Stromal cell of bone marrow (primary cell): ENCODE measurements at regions not wholly inside any gene's neighbourhood (a gene's known extent, or its start where the extent isn't known, plus 50 kb on each side); places are given as distances from the start of the nearest gene placed in this dataset.
"Not testable (repeated sequence)": the region's sequence is repeated elsewhere in the genome, so short reads cannot be mapped to it uniquely, and the experiment has no call there.

Source experiments
- DNase-seq: peaks from one replicate; pipeline ENCODE4 v3.0.0-alpha.2; 2012; ENCODE audit warnings: low read depth

GRCh38 chr4:114087596-114088230 lies 108.3 kb upstream of the ARSJ start:
- peak; percentile 25 for DNase-seq

GRCh38 chr4:114088481-114088880 lies 109.0 kb upstream of the ARSJ start:
- no peak for DNase-seq

GRCh38 chr4:114091546-114091945 lies 112.1 kb upstream of the ARSJ start:
- DNase-seq: no peak

- DNase-seq: no peak
Measured at GRCh38 chr4:114093221-114093715, 113.8 kb upstream of the ARSJ start.

GRCh38 chr4:114100288-114101031 lies 121.0 kb upstream of the ARSJ start:
- no peak for DNase-seq

GRCh38 chr4:114103908-114104307 lies 124.5 kb upstream of the ARSJ start:
- no peak for DNase-seq

- DNase-seq: no peak
Measured at GRCh38 chr4:114108869-114109268, 129.4 kb upstream of the ARSJ start.

- no peak for DNase-seq
Measured at GRCh38 chr4:114109776-114110175, 130.3 kb upstream of the ARSJ start.

- DNase-seq: no peak
Measured at GRCh38 chr4:114115526-114115925, 136.1 kb upstream of the ARSJ start.

- no peak for DNase-seq
Measured at GRCh38 chr4:114116861-114117260, 137.4 kb upstream of the ARSJ start.

GRCh38 chr4:114121221-114121620 lies 141.8 kb upstream of the ARSJ start:
- DNase-seq: no peak

GRCh38 chr4:114132199-114132598 lies 152.8 kb upstream of the ARSJ start:
- DNase-seq: no peak

- no peak for DNase-seq
Measured at GRCh38 chr4:114132830-114133229, 153.4 kb upstream of the ARSJ start.

GRCh38 chr4:114136069-114136468 lies 156.6 kb upstream of the ARSJ start:
- DNase-seq: no peak

GRCh38 chr4:114137984-114138383 lies 158.5 kb upstream of the ARSJ start:
- DNase-seq: no peak

GRCh38 chr4:114146947-114147618 lies 167.6 kb upstream of the ARSJ start:
- DNase-seq: no peak

- DNase-seq: not testable (repeated sequence)
Measured at GRCh38 chr4:114147619-114148208, 168.3 kb upstream of the ARSJ start.

- DNase-seq: not testable (repeated sequence)
Measured at GRCh38 chr4:114148372-114149070, 169.1 kb upstream of the ARSJ start.

- no peak for DNase-seq
Measured at GRCh38 chr4:114156371-114156770, 176.9 kb upstream of the ARSJ start.

- DNase-seq: no peak
Measured at GRCh38 chr4:114161809-114162208, 182.4 kb upstream of the ARSJ start.

GRCh38 chr4:114163051-114163450 lies 183.6 kb upstream of the ARSJ start:
- DNase-seq: no peak

- DNase-seq: no peak
Measured at GRCh38 chr4:114173968-114174367, 194.5 kb upstream of the ARSJ start.
